ENCODE measurements at regions not wholly inside any gene's neighbourhood (a gene's known extent, or its start where the extent isn't known, plus 50 kb on each side); places are given as distances from the start of the nearest gene placed in this dataset.

DNA sequence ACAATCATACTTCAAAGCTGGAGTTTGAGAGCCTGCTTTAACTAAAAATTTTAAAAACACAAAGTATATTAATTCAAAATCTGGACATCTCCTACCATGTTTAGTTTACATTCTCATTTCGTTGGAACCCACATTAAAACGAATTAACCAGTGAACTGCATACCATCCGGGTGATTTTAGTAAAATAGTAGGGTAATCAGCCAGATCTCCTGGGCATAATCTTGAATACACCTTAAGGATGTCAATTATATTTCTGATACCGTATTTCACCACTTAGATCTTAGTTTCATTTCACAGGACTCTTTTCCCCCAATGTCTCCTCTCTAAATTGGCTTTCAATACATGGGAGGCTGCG lies 175.6 kb upstream of the PFKP start:
- H3K4me3 ChIP-seq = no peak overlapping the region
- TF ChIP-seq, protein P1, sequence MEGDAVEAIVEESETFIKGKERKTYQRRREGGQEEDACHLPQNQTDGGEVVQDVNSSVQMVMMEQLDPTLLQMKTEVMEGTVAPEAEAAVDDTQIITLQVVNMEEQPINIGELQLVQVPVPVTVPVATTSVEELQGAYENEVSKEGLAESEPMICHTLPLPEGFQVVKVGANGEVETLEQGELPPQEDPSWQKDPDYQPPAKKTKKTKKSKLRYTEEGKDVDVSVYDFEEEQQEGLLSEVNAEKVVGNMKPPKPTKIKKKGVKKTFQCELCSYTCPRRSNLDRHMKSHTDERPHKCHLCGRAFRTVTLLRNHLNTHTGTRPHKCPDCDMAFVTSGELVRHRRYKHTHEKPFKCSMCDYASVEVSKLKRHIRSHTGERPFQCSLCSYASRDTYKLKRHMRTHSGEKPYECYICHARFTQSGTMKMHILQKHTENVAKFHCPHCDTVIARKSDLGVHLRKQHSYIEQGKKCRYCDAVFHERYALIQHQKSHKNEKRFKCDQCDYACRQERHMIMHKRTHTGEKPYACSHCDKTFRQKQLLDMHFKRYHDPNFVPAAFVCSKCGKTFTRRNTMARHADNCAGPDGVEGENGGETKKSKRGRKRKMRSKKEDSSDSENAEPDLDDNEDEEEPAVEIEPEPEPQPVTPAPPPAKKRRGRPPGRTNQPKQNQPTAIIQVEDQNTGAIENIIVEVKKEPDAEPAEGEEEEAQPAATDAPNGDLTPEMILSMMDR (IDR thresholded peaks at IDR 0.05) = no peak
- TF ChIP-seq POLR2AphosphoS5 (IDR thresholded peaks at IDR 0.05) (no peak), POLR2A (IDR thresholded peaks at IDR 0.05) (no peak), EP300 (IDR thresholded peaks at IDR 0.05) (no peak)
- H3K27ac ChIP-seq = no peak overlapping the region
- DNase-seq (ENCODE audit: low spot score in 2 of 2) = no peak
- H3K9me3 ChIP-seq = no peaks in the 10 kb centered on the region
- H3K4me1 ChIP-seq = no peaks in the 10 kb centered on the region
- 76% methylated on average over 5 of the region's 5 CpGs for WGBS
- H3K36me3 ChIP-seq = no peaks in the 10 kb centered on the region
- H3K27me3 ChIP-seq = no peaks in the 10 kb centered on the region

DNA sequence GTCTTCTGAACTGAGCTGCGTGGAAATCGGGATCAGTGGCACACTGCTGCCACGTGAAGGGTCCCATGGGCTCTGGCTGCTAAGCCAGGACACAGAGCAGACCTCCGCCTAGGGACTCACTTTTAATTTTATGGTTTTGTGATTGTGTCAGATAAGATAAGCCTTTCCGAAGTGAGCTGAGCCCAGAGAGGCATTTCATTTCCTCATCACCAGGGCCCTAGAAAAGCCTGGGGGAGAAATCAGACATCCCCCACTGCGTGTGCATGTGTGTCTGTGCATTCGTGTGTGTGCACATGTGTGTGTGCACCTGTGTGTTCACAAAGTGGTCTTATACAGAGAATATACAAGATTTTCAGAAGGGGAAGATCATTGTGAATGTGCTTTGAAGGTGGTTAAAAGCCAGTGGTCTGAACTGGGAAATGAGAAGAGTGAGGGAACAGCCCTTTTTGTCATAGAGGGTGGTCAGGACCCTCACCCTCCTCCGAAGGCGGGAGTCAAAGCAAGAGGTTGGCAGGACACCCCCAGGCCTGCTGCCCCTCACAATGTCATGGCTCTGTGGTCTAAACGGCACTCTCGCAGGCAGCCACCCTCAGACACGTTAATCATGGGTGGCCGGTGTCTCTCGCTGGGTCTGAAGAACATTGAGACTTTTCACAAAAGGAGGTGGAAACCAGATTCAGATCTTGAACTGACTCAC lies 176.1 kb upstream of the PFKP start:
- H3K4me3 ChIP-seq = no peak overlapping the region
- DNase-seq (ENCODE audit: low spot score in 2 of 2) = no peak
- H3K4me1 ChIP-seq = no peaks in the 10 kb centered on the region
- TF ChIP-seq POLR2A (IDR thresholded peaks at IDR 0.05) = no peak
- TF ChIP-seq, protein P1 (IDR thresholded peaks at IDR 0.05) = no peak
- no peak for TF ChIP-seq POLR2AphosphoS5 (IDR thresholded peaks at IDR 0.05)
- no peak for TF ChIP-seq EP300 (IDR thresholded peaks at IDR 0.05)
- no peaks in the 10 kb centered on the region for H3K27me3 ChIP-seq
- H3K36me3 ChIP-seq = no peaks in the 10 kb centered on the region
- H3K9me3 ChIP-seq = no peaks in the 10 kb centered on the region
- no peak overlapping the region for H3K27ac ChIP-seq
- 46% methylated on average over 13 of the region's 14 CpGs for WGBS

DNA sequence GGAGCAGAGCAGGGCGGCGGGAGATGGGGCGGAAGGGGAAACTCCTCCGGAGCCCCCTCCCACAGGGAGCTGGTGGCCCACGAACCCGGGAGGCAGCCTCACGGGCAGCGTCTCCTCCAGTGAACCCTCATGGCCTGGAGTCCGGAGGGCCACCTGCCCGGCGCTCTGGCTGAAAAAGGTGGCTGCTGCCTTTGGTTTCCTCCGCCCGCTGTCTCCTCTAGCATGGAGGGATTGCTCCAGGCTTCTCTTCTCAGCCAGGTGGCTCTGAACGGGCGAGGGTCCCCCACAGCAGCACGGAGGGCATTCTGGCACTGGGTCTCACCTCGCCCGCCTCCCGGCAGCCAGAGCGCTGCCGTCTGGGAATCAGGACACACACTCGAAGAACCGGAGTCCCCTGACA lies 177.3 kb upstream of the PFKP start:
- H3K4me1 ChIP-seq = no peaks in the 10 kb centered on the region
- no peaks in the 10 kb centered on the region for H3K27me3 ChIP-seq
- TF ChIP-seq, protein P1 (IDR thresholded peaks at IDR 0.05) = no peak
- TF ChIP-seq POLR2A (IDR thresholded peaks at IDR 0.05) (no peak), POLR2AphosphoS5 (IDR thresholded peaks at IDR 0.05) (no peak), EP300 (IDR thresholded peaks at IDR 0.05) (no peak)
- H3K36me3 ChIP-seq = no peaks in the 10 kb centered on the region
- no peak overlapping the region for H3K27ac ChIP-seq
- DNase-seq (ENCODE audit: low spot score in 2 of 2) = no peak
- 92% methylated on average over 5 of the region's 23 CpGs for WGBS
- H3K4me3 ChIP-seq = no peak overlapping the region
- no peaks in the 10 kb centered on the region for H3K9me3 ChIP-seq

DNA sequence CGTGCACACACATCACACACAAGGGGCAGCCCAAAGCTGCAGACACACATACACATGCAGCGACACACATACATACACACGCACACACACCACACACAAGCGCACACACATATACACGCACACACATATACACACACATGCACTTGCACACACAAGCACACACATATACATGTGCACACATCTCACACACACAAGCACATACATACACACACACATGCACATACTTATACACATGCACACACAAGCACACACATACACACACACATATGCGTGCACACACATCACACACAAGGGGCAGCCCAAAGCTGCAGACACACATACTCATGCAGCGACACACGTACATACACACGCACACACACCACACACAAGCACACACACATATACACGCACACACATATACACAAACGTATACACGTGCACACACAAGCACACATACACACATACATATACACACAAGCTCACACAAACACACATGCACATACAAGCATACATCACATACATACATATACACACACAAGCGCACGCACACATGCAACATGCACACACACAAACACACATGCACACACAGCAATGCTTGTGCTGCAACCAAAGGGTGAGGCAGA lies 178.8 kb upstream of the PFKP start:
- DNase-seq (ENCODE audit: low spot score in 2 of 2) = peak in 1 of 2 donors; percentile 1
- no peaks in the 10 kb centered on the region for H3K36me3 ChIP-seq
- H3K4me1 ChIP-seq = no peaks in the 10 kb centered on the region
- WGBS = 96% methylated on average over 14 of the region's 14 CpGs
- no peak overlapping the region for H3K4me3 ChIP-seq
- H3K27ac ChIP-seq = no peak overlapping the region
- TF ChIP-seq, protein P1 (IDR thresholded peaks at IDR 0.05) = no peak
- TF ChIP-seq POLR2AphosphoS5 (IDR thresholded peaks at IDR 0.05) (no peak), EP300 (IDR thresholded peaks at IDR 0.05) (no peak), POLR2A (IDR thresholded peaks at IDR 0.05) (no peak)
- H3K9me3 ChIP-seq = no peaks in the 10 kb centered on the region
- no peaks in the 10 kb centered on the region for H3K27me3 ChIP-seq

DNA sequence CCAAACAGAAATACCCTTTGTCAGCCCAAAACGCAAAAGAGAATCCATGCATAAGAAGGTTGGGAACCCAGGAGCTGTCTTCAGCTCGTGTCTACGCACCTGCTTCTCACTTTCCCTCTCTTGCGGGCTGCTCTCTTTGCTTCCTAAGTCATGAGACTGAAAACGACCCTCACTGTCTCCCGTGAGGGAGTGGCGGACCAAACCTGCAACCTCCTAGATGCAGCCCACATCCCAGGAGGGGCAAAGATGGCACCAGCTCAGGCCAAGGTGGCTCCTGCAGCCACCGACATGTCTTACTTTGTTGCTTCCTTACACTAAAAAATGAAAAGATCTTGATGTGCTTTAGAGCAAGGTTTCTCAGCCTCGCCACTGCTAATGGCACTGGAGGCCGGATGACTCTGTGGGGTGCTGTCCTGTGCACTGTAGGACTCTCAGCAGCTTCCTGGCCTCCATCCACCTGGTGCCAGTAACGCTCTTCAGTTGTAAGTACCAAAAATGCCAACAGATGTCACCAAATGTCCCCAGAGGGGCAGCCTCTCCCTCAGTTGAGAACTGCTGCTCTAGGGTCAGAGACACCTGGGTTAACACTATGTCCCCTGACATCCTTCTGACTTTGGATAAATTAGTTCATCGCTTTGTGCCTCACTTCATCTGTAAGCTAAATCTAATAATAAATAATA lies 179.8 kb upstream of the PFKP start:
- Histone ChIP-seq H3K27me3 (no peaks in the 10 kb centered on the region), H3K36me3 (no peaks in the 10 kb centered on the region), H3K9me3 (no peaks in the 10 kb centered on the region), H3K27ac (no peak overlapping the region), H3K4me1 (no peaks in the 10 kb centered on the region), H3K4me3 (no peak overlapping the region)
- TF ChIP-seq, protein P1 (IDR thresholded peaks at IDR 0.05) = no peak
- 81% methylated on average over 11 of the region's 12 CpGs for WGBS
- DNase-seq (ENCODE audit: low spot score in 2 of 2) = no peak

Measured in suprapubic skin (tissue), 4 donors.